GM12892 (cell line): ENCODE measurements at regions not wholly inside any gene's neighbourhood (a gene's known extent, or its start where the extent isn't known, plus 50 kb on each side); places are given as distances from the start of the nearest gene placed in this dataset.

Source experiments
- POLR2A ChIP-seq: IDR thresholded peaks from 2 replicates; pipeline ENCODE4 v1.6.1; 2011; ENCODE audit warnings: low read depth, low read length, control low read depth
- POLR2AphosphoS5 ChIP-seq: IDR thresholded peaks from 2 replicates; pipeline ENCODE4 v1.6.1; 2011; ENCODE audit warnings: low read depth, low read length, control low read depth
- TAF1 ChIP-seq: IDR thresholded peaks from 2 replicates; pipeline ENCODE4 v1.6.1; 2011; ENCODE audit warnings: low read depth, mild to moderate bottlenecking, control low read depth, low read length, borderline replicate concordance

GRCh38 chr14:98931126-98931525 is 340.9 kb downstream of the BCL11B start:
- TF ChIP-seq POLR2A = no peak
- TF ChIP-seq TAF1 = no peak
- TF ChIP-seq POLR2AphosphoS5 = no peak
